Activated CD4-positive, alpha-beta T cell treated with anti-CD3 and anti-CD28 coated beads, Interleukin-2, amount 10 ng/mL, durations not matched to agents 24 days and 14 days (primary cell): ENCODE measurements at regions not wholly inside any gene's neighbourhood (a gene's known extent, or its start where the extent isn't known, plus 50 kb on each side); places are given as distances from the start of the nearest gene placed in this dataset.

Source experiments
- DNase-seq: peaks from one replicate; pipeline ENCODE4 v3.0.0; 2022
- H3K27ac Mint-ChIP-seq: one replicate; pipeline ENCODE4 v1.8.0; 2022; ENCODE audit warnings: mild to moderate bottlenecking, mixed read lengths
- H3K27me3 Mint-ChIP-seq: one replicate; pipeline ENCODE4 v1.8.0; 2022; ENCODE audit warnings: mixed read lengths
- H3K36me3 Mint-ChIP-seq: one replicate; pipeline ENCODE4 v1.8.0; 2022; ENCODE audit warnings: low read depth, mild to moderate bottlenecking, mixed read lengths
- H3K4me1 Mint-ChIP-seq: one replicate; pipeline ENCODE4 v1.8.0; 2021; ENCODE audit warnings: mixed read lengths
- H3K4me3 Mint-ChIP-seq: one replicate; pipeline ENCODE4 v1.8.0; 2022; ENCODE audit warnings: mild to moderate bottlenecking, moderate library complexity, mixed read lengths
- H3K9me3 Mint-ChIP-seq: one replicate; pipeline ENCODE4 v1.8.0; 2021; ENCODE audit warnings: mixed read lengths
- intact Hi-C: fragments of 100-400 bp; cut with micrococcal nuclease; formaldehyde crosslinking; loops from one replicate; pipeline ENCODE4 v1.15.1; 2023

DNA sequence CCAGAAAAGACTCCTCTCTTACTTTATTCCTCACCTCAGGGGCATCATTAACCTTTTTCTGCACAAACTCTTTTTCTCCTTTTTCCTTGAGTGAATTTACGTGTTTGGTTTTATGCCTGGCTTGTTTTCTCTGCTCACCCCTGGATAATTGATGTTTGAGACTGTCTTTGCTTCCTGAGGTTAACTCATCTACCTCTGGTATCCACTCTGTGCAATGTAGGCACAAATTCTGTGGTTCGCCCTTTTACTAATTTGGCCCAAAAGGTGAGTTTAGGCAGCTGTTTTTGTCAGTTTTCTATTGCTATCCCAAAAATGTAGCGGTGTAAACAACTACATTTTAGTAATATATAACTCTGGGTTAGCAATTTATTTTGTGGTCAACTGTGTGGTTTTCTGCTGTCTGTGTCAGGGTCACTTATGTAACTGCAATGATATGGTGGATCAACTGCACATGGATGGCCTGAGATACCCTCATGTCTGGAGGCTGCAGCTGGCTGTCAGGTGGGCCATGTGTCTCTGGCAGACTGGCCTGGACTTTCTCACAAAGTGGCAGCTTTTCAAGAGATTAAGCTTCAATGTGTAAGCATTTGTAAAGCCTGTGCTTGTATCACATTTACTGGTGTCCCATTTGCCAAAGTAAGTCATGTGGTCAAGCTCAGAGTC is 329.7 kb downstream of the FSIP2 start:
- no peak overlapping the region for H3K4me3 Mint-ChIP-seq
- DNase-seq = no peak
- intact Hi-C loops = no loop called here

GRCh38 chr2:186069676-186070075 is 331.1 kb downstream of the FSIP2 start:
- no peak for DNase-seq
- intact Hi-C loops = no loop called here
- Mint-ChIP-seq H3K9me3 (no peaks in the 10 kb centered on the region), H3K27me3 (no peaks in the 10 kb centered on the region), H3K4me3 (no peak overlapping the region), H3K36me3 (no peaks in the 10 kb centered on the region), H3K4me1 (no peaks in the 10 kb centered on the region), H3K27ac (no peak overlapping the region)

More for the DNA sequence above, 329.7 kb downstream of the FSIP2 start:
- no peaks in the 10 kb centered on the region for H3K36me3 Mint-ChIP-seq
- H3K4me1 Mint-ChIP-seq = no peaks in the 10 kb centered on the region
- H3K27ac Mint-ChIP-seq = no peak overlapping the region
- no peaks in the 10 kb centered on the region for H3K27me3 Mint-ChIP-seq
- H3K9me3 Mint-ChIP-seq = no peaks in the 10 kb centered on the region

GRCh38 chr2:186085226-186085625 is 346.6 kb downstream of the FSIP2 start:
- DNase-seq = no peak
- H3K27ac Mint-ChIP-seq = no peak overlapping the region
- intact Hi-C loops = no loop called here
- H3K27me3 Mint-ChIP-seq = no peaks in the 10 kb centered on the region
- H3K4me3 Mint-ChIP-seq = no peak overlapping the region
- no peaks in the 10 kb centered on the region for H3K9me3 Mint-ChIP-seq
- no peaks in the 10 kb centered on the region for H3K4me1 Mint-ChIP-seq
- no peaks in the 10 kb centered on the region for H3K36me3 Mint-ChIP-seq

DNA sequence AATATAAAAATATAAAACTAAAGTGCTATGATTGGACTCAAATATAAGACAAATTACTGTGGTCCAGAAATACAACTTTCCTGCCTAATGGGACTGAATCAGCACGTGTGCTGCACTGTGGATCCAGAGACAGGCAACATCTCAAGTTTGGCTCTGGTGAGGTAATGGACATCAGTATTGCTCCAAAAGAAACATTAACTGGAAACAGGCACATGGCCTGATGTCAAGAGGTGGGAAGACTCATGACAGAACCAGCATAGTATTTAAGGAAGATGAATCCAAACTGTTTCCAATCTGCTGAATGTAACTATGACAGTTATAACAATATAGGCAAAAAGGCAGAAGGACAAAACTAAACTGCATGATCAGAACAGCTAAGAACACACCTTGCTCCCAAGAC is 354.6 kb downstream of the FSIP2 start:
- Mint-ChIP-seq H3K36me3 (no peaks in the 10 kb centered on the region), H3K27ac (no peak overlapping the region), H3K9me3 (no peaks in the 10 kb centered on the region), H3K27me3 (no peaks in the 10 kb centered on the region), H3K4me3 (no peak overlapping the region), H3K4me1 (no peaks in the 10 kb centered on the region)
- DNase-seq = no peak
- intact Hi-C loops = no loop called here

GRCh38 chr2:186098821-186099220 is 360.2 kb downstream of the FSIP2 start:
- Mint-ChIP-seq H3K4me1 (no peaks in the 10 kb centered on the region), H3K9me3 (no peaks in the 10 kb centered on the region), H3K4me3 (no peak overlapping the region), H3K27ac (no peak overlapping the region), H3K27me3 (no peaks in the 10 kb centered on the region), H3K36me3 (no peaks in the 10 kb centered on the region)
- intact Hi-C loops = no loop called here
- no peak for DNase-seq

DNA sequence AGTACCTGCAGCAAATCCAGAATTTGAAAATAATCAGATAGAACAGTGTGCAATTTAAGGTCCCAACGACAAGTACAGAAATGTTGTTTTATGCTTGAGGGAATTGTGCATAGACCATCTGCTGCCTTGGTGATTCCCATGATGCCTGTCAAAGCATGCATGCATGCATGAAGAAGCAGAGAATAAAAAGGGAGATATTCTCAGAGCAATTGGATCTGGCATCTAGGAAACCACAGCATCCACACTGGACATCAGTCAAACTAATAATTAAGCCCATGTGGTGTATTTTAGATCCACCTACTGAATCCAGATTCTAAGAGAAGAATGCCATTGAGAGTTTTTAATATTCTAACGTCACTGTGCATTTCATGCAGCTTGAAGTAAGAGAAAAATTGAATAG is 361.2 kb downstream of the FSIP2 start:
- Mint-ChIP-seq H3K27me3 (no peaks in the 10 kb centered on the region), H3K4me3 (no peak overlapping the region), H3K4me1 (no peaks in the 10 kb centered on the region), H3K27ac (no peak overlapping the region), H3K9me3 (no peaks in the 10 kb centered on the region), H3K36me3 (no peaks in the 10 kb centered on the region)
- intact Hi-C loops = no loop called here
- no peak for DNase-seq

DNA sequence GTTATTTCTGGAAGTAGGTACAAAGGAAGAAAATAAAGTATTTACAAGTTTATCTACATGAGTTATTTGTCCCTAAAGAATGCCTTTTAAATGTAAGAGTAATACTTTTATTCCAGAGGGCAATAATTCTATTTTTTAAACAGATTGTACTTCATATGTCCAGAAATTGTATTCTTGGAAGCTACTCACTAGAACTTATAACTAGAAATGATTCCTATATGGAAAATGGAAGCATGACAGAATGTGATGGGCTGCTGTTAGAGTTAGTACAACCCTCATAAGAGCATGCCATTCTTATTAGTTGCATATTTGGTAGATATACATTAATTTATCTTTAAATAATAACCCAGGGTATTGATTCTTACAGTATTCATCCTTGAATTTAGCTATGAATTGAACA is 362.0 kb downstream of the FSIP2 start:
- Mint-ChIP-seq H3K27ac (no peak overlapping the region), H3K36me3 (no peaks in the 10 kb centered on the region), H3K27me3 (no peaks in the 10 kb centered on the region), H3K4me1 (no peaks in the 10 kb centered on the region), H3K9me3 (no peaks in the 10 kb centered on the region), H3K4me3 (no peak overlapping the region)
- intact Hi-C loops = no loop called here
- DNase-seq = no peak

- Mint-ChIP-seq H3K4me1 (no peaks in the 10 kb centered on the region), H3K9me3 (no peaks in the 10 kb centered on the region)
- intact Hi-C loops = no loop called here
Observed at GRCh38 chr2:186101616-186102015, 363.0 kb downstream of the FSIP2 start.

GRCh38 chr2:186103276-186103675 is 364.7 kb downstream of the FSIP2 start:
- no peak for DNase-seq
- no peaks in the 10 kb centered on the region for H3K9me3 Mint-ChIP-seq
- H3K4me1 Mint-ChIP-seq = no peaks in the 10 kb centered on the region
- H3K27ac Mint-ChIP-seq = no peak overlapping the region
- H3K36me3 Mint-ChIP-seq = no peaks in the 10 kb centered on the region
- intact Hi-C loops = no loop called here
- no peak overlapping the region for H3K4me3 Mint-ChIP-seq
- H3K27me3 Mint-ChIP-seq = no peaks in the 10 kb centered on the region

More at GRCh38 chr2:186101616-186102015, 363.0 kb downstream of the FSIP2 start:
- no peak overlapping the region for H3K4me3 Mint-ChIP-seq
- DNase-seq = no peak
- H3K27ac Mint-ChIP-seq = no peak overlapping the region
- H3K36me3 Mint-ChIP-seq = no peaks in the 10 kb centered on the region
- H3K27me3 Mint-ChIP-seq = no peaks in the 10 kb centered on the region

DNA sequence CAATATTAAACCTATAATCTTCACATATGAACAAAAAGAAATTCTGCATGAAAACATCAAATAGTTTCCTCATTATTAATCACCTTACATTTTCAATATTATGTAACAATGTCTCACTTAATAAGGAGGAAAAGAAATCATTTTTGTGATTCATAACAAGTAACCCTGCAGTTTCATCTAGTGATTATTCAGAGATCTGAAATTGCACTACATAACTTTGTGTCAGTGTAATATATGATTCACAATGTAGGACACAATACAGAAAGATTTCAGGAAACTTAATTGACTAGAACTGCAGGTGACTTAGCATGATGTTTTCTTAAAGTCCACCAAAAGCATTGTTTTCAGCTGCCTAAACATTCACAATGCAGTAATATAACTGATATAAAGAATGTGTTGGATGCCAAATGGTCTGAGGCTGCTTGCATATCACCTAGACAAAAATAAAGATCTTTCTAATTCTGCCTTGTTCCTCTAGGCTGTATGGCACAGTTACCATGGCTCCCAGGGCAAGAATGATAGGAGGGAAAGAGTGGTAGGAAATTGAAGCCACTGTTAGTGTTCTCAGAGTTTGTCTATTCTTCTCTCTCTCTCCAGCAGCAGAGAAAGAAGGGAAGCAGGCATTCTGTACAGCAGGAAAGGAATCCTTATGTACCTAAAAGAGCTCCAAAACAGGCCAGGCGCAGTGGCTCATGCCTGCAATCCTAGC is 366.6 kb downstream of the FSIP2 start:
- DNase-seq = no peak
- no peaks in the 10 kb centered on the region for H3K9me3 Mint-ChIP-seq
- H3K36me3 Mint-ChIP-seq = no peaks in the 10 kb centered on the region
- intact Hi-C loops = no loop called here
- H3K4me1 Mint-ChIP-seq = no peaks in the 10 kb centered on the region
- no peak overlapping the region for H3K4me3 Mint-ChIP-seq
- no peak overlapping the region for H3K27ac Mint-ChIP-seq
- H3K27me3 Mint-ChIP-seq = no peaks in the 10 kb centered on the region

GRCh38 chr2:186108470-186108869 is 369.9 kb downstream of the FSIP2 start:
- H3K27me3 Mint-ChIP-seq = no peaks in the 10 kb centered on the region

DNA sequence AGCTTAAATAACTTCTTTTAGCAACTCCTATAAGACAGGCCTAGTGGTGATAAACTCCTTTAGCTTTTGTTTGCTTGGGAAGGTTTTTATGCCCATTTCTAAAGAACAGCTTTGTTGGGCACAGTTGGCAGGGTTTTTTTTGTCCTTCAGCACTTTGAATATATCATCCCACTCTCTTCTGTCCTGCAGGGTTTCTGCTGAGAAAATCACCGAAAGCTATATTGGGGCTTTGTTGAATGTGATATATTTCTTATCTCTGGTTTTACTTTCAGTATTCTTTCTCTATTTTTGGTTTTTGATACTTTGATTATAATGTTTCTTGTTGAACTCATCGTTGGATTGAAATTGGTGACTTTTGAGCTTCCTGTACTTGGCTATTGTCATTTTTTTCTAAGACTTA is 372.8 kb upstream of the ZC3H15 start:
- Mint-ChIP-seq H3K9me3 (peaks cover 3% of the 10 kb centered on the region), H3K4me3 (no peak overlapping the region)

More at GRCh38 chr2:186108470-186108869, 369.9 kb downstream of the FSIP2 start:
- DNase-seq = no peak
- Mint-ChIP-seq H3K9me3 (peaks cover 3% of the 10 kb centered on the region), H3K36me3 (no peaks in the 10 kb centered on the region), H3K27ac (no peak overlapping the region), H3K4me3 (no peak overlapping the region), H3K4me1 (no peaks in the 10 kb centered on the region)
- intact Hi-C loops = no loop called here

DNA sequence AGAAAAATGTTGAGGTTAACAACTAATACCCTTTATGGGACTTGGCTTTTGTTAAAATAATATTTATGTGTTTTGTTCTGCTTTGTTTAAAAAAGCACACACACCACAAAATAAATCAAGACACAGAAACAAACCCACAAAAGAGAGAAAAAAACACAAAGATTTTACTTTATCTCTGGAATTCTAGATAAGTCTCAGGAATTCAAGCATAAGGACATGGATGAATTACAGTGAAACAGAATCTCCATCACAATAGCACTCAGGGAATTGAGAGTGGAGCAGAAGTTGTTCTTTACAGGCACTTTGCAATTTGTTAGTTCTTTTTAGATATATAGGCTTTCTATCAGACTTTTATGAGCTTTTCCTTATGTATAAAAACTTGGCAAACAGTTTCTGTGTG is 360.9 kb upstream of the ZC3H15 start:
- Mint-ChIP-seq H3K4me1 (no peaks in the 10 kb centered on the region), H3K27me3 (no peaks in the 10 kb centered on the region), H3K36me3 (no peaks in the 10 kb centered on the region), H3K4me3 (no peak overlapping the region), H3K27ac (no peak overlapping the region), H3K9me3 (no peaks in the 10 kb centered on the region)
- intact Hi-C loops = no loop called here
- DNase-seq = no peak

More for the DNA sequence above, 372.8 kb upstream of the ZC3H15 start:
- H3K27me3 Mint-ChIP-seq = no peaks in the 10 kb centered on the region
- DNase-seq = no peak
- H3K27ac Mint-ChIP-seq = no peak overlapping the region
- intact Hi-C loops = no loop called here
- no peaks in the 10 kb centered on the region for H3K4me1 Mint-ChIP-seq
- no peaks in the 10 kb centered on the region for H3K36me3 Mint-ChIP-seq

DNA sequence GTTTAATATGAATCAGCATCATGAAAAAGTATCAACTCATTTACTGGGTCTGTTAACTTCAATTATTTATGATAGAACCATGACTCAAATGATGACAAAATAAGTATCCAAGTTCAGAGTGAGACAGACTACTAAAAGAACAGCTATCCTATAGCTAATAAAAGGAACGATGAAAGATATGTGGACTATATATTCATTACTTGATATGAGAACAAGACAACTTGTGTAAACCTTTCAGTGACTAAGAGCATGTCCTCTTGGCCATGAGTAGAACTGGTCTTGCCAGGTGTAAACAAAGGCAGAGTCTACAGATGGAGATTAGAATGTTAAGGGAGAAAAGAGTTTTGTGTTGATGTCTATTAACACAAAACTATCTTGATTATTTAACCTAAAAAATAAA is 360.4 kb upstream of the ZC3H15 start:
- Mint-ChIP-seq H3K9me3 (no peaks in the 10 kb centered on the region), H3K4me1 (no peaks in the 10 kb centered on the region), H3K27me3 (no peaks in the 10 kb centered on the region), H3K36me3 (no peaks in the 10 kb centered on the region), H3K27ac (no peak overlapping the region), H3K4me3 (no peak overlapping the region)
- DNase-seq = no peak
- intact Hi-C loops = no loop called here

DNA sequence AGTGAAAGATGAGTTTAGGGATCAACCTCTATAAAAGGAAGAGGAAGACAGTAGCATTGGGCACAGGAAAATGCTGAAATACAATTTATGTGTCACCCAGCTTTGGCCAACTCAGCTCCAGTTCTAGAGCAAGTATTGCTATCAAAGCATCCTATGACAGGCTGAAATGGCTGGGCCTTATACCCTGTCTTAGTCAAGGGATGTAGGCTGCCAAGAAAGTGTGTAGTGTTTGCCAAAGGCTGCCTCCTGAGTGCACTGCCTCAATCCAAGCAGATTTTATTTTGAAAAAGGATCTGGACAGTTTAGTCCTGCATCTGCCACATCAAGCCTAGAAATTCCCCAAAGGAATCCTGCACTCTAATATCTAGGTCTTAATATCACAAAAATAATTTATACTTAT is 359.9 kb upstream of the ZC3H15 start:
- no peaks in the 10 kb centered on the region for H3K4me1 Mint-ChIP-seq
- intact Hi-C loops = no loop called here
- H3K27ac Mint-ChIP-seq = no peak overlapping the region
- H3K36me3 Mint-ChIP-seq = no peaks in the 10 kb centered on the region
- no peaks in the 10 kb centered on the region for H3K27me3 Mint-ChIP-seq
- H3K9me3 Mint-ChIP-seq = no peaks in the 10 kb centered on the region
- DNase-seq = no peak
- H3K4me3 Mint-ChIP-seq = no peak overlapping the region
